GM18909 (cell line): ENCODE measurements at regions not wholly inside any gene's neighbourhood (a gene's known extent, or its start where the extent isn't known, plus 50 kb on each side); places are given as distances from the start of the nearest gene placed in this dataset.

Source experiments
- ATAC-seq: cut with Tn5 transposase; IDR thresholded peaks from one replicate; pipeline ENCODE4 v1.9.1; 2021; ENCODE audit warnings: mild to moderate bottlenecking; ENCODE audit not compliant: unreplicated experiment, poor library complexity

DNA sequence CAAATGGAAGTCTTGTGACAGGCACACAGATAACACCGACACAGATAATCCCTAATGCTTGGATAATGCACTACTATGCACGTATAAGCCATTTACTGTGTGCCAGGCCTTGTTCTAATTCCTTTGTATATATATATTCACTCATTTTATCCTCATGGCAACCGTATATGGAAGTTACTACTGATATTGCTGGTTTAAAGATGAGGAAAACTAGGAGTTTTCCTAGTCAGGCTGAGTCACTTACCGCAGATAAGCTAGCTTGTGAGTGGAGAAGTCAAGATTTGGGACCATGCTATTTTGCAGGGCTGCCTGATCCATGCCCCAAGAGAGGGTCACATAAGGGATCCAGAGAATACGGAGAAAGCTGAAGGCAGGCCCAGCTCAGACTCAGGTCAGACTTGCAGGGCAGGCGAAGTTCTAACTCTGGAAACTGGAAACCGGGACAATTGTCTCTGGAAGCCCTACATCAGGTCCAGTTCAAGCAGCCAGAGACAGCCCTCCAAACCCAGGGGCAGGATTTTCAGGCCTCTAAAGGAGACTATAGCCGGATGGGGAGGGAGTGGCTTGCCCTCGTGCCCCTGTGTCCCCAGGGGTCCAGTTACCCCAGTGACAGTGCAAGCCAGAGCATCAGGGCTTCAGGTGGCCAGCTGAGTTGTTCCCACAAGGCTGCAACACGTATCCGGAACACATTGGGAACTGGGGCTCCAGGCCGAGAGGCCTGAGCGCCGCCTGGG lies 534.8 kb downstream of the INSC start:
- peak; percentile 29 for ATAC-seq

DNA sequence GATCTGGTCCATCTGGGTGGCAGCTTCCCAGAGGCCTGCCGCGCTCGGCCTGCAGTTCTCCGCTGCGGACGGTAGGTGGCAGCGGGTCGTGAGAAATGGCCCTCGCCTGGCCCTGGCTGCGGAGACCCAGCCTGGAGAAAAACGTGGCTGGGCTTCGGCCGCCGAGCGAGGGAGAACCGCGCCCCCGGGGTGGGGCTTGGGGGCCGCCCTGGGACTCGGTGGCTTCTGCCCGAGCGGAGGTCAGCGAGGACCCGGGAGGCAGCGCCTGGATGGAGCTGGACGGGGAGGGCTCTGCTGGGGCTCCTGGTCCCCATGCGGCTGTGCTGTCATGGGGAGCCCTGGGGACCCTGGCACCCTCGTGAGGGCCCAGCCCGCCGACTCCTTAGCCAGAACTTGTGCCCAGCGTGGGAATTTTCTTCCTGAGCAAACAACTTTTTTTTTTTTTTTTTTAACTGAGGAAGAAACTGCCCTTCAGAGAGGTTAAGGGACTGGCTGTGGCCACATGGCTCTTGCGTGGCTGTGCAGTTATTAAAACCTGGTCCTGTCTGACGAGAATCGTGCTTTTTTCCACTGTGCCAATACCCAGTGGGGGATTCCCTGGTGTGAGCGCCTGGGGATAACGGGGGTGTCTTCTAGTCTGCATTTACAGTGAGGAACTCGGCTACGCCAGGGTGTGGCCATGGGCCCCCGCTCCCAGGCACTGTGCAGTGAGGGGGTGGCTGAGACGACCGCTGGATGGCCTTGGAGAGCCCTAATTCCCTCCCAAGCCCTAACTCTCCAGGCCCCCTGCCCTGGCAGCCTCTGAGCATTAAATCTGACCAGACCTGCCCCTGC lies 535.6 kb downstream of the INSC start:
- ATAC-seq = peak; percentile 98

DNA sequence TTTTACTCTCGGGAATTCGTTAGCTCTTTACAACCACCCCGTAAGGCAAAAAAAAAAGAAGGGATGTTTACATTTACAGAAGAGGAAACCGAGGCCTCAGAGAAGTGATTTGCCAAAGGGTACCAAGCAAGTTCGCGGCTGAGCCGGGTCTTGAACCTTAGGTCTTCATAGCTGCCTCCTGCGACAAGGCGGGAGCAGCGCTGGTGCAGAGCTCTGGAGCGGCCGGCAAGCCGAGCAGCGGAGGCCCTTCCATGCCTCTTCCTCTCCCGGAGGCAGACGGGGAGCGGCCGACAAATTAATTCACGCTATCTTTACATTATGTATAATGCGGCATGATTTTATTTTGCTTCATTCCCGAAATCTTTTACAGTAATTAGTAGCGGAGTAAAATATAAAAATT lies 536.3 kb downstream of the INSC start:
- no peak for ATAC-seq

DNA sequence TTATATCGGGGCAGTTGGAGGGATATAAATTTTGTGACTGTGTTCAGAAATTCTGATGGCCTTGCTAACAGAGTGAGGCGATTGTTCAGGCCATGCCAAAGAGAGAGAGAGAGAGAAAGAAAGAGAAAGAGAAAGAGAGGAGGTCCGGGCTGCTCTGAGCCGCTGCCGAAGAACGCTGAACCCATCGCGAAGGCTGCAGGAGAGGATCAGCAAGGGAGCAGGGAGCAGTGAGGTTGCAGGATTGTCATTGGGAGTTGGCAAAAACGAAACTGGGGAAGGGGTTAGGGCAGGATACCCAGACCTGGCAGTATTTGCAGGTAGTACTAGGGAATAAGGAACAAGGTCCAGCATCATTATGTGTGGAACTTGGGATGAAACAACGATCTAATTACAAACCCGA lies 537.1 kb downstream of the INSC start:
- ATAC-seq = no peak

DNA sequence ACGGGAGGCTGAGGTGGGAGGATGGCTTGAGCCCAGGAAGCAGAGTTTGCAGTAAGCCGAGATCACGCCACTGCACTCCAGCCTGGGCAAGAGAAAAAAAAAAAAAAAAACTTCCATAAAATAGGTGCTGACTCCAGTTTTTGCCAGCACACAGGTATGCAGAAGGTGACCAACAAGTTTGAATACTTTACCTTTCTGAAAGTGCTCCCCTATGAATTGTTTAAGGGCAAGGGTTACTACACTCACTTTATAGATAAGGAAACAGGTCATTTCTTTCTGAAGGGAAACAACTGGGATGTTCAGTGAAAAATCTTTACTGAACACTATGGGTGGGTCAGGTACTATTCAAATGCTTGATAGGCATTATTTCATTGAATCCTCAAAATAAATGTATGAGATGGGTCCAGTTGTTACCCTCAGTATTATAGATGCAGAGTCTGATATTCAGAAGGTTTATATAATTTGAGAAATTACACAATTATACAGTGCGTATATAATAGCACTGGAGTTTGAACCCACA lies 538.5 kb downstream of the INSC start:
- no peak for ATAC-seq

DNA sequence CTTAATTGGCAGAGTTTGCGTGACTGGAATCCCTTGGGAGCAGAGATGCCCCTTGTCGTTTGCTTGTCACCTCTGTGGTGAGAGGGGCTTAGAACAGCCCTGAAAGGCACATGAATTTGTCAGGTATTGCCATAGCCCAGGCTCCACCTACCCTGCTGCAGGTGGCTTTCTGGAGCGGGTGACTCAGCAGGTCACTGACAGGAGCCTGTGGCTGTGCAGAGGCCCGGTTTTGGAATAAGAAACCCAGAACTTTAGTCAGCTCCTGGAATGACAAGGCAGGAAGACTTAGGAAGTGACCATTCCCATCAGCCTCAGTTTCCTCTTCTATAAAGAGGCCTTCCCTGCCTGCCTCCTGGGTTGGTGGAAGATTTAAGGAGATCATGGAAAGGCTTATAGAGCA lies 539.7 kb downstream of the INSC start:
- no peak for ATAC-seq

DNA sequence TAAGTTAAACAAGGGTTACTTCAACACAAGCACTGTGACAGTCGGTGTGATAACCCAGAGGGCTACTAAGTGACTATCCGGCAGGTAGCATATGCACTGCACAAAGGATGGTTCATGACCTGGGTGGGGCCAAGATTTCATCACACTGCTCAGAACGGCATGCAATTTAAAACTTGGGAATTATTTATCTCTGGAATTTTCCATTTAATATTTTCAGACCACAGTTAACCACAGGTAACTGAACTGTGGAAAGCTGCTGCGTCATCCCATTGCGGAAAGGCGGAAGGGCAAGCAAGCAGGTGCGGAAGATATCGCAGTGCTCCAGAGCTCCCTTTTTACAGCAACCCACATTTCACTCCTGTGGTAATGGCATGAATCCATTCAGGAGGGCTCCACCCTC lies 540.8 kb downstream of the INSC start:
- no peak for ATAC-seq

DNA sequence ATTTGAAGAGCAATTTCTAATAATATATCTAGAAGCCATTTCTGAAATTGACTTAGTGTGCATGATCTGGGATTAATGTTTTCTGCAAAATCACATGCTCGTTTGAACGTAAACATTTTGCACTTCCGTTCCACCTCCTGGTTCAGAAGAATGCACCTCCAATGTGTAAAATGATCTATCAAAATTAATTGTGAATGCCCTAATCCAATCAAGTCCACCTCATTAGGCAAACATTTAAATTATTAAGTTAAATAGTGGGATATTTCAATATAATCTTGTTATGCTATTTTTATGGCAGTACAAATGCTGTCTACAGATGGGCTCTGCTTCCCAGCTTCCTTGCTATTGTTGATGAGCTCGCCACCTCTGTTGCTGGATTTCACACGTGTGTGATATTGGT lies 542.5 kb downstream of the INSC start:
- no peak for ATAC-seq

DNA sequence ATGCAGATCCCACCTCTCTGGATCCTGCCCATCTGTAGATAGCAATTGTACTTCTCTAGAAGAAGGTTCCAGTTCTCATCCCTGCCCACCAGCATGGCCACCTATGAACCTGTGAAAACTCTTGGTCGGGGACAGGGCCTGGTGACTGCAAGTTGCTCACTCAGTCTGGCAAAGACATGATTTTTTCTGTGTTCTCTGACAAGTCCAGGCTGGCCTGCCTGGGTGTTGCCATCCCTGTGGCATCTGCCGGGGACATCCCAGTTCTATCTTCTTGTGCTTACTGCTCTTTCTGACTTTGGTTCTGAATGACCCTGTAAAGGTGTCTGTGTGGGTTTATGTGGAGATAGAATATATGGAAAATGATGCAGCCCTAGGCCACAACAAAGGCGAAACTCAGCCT lies 545.8 kb downstream of the INSC start:
- no peak for ATAC-seq

DNA sequence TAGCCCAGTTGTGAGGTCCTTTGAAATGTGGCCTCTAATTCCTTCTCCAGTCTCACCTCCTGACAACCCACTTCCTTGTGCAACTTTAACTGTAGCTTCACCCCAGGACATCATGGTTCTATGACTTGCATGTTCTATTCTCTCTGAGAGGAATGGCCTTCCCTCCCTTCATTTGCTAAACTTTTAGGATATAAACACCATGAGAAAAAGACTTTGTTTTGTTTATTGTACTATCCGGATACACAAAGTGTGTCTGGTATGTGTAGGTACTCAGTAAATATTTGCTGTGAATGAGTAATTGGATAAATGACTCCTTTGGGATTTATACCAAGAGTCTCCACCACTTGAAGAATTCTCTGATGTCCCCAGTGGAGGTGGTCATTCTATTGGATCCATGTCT lies 547.6 kb downstream of the INSC start:
- ATAC-seq = no peak

DNA sequence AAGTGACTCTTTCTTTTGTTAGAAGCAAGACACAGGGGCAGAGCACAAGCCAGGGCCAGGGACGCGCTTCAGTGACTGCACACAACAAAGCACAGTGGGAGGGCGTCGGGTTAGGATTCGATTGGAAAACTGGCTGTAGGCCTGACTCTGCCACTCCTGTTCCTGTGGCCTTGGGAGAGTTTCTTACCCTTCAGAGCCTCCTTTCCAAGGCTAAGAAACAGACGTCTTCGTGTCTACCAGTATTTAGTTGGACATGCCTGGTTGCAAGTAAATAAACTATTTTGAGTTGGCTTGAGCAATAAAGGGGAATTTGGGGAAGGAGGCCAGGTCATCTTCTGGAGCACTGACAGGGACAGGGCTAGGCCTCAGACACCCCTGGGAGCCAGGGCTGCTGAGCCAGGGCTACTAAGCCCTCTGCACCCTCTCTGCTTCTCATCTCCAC lies 549.1 kb downstream of the INSC start:
- no peak for ATAC-seq

DNA sequence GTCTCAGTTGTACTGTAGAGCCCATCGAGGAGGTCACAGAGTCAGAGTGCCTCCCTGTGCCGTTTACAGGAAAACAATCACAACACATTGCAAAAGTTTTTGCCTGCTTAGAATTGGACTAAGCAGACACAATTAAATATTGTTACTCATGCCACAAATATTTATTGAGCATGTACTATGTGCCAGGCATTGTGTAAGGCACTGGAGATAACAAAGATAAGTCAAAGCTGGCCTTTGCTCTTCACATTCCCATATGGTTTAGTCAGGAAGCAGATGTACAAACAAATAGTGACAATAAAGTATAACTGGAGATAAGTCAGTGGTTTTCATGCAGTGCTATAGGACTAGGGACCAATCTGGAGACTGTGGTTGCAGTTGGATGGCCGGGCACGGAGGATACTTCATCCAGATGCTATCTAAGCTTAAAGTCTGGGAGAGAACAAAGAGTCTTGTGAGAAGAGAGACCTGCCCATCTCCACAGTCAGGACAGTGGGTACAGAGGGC lies 550.7 kb downstream of the INSC start:
- no peak for ATAC-seq

DNA sequence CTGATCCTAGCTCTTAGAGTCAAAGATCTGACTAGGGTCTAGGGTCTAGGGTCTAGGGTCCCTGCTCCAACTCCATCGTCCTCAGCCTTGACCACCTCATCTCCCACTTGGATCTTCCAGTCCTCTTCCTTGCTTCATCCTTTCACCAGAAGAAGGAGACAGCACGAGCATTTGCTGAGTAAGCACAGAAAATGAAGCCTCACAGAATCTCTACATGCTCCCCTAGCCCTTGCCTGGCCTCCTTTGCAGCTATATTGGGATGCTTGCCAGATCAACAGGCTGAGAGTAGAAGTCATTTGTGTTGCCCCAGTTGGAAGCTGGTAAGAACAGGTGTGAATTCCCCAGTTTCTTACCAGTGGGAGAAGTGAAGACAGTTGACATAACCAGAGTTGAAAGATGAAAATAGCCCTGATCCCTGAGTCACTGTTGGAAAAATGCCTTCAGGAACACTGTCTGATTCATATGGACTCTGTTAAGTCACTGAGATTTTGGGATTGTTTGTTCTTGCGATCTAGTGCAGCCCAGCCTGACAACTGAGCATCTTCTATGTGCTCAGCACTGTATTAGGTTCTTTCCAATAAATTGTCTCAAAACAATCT lies 552.5 kb downstream of the INSC start:
- ATAC-seq = no peak

DNA sequence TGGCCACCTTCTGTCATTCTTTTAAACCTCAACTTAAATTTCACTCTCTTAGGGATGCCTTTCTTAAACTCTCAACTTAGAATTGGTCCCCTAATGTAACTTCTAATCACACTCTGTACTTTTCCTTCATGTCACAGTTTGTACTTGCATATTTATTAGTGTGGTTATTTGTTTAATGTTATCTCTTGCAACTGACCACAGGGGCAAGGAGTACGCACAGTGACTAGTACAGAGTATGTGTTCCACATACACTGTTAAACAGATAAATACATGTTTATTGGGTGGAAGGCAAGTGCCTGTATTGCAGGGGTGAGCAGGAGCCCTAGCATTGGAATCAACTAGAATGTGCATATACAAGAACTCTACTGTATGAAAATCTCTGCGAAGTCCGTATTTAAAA lies 554.0 kb downstream of the INSC start:
- no peak for ATAC-seq

DNA sequence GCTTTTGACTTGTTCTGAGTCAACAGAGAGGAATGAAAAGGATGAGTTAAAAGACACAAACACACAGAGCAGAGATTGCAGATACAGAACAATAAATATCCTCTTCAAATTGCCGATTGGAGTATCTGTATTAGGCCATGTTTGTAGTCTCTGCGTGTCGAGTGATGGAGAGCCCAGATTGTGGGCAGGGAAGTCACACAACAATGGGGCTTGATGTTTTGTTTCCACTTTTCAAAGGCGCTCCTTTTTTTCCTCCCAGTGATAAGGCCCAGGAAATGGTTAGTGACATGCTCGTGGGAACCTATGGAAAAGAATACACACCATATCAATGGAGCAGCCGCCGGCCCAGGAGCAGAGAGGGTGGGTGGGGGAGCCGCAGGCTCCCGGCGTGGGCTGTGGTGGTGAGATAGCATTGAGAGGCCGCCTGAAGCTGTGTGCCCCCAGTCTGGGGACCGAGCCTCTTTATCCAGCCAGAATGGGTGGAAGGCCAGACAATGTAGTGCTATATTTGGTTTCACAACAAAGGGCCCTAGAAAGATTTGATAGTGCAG lies 555.9 kb downstream of the INSC start:
- no peak for ATAC-seq

DNA sequence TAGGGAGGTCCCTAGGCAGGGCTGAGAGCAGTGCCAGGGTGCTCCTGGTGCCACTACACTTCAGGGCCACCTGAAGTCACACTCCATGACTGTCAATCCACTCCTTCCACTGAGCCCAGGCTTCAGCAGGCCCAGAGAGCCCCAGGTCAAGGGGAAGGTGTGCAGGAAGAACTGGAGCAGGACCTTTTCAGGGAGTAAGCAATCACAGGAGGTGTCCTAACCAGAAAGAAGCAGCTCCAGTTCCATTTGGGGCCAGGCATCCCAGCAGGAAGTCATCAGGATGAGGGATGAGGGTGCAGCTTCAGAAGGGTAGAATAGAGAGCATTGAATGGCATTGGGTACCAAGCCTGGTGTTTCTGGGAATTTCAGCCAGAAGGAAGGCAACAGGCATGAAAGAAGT lies 556.5 kb downstream of the INSC start:
- no peak for ATAC-seq

DNA sequence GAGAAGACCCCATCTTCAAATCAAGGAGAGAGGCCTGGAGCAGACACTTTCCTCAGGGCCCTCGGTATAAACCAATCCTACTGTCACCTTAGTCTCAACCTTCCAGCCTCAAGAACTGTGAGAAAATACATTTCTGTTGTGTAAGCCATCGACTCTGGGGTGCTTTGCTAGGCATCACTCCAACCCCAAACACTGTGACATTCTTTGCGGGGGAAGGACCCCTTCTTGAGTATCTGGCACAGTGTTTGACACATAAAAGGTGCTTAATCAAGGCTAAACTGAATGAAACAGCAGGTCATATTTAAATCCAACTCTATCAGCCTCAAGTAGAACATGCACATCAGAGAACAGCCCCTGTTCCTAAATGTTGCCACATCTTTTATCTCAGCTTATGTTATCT lies 558.1 kb downstream of the INSC start:
- no peak for ATAC-seq

DNA sequence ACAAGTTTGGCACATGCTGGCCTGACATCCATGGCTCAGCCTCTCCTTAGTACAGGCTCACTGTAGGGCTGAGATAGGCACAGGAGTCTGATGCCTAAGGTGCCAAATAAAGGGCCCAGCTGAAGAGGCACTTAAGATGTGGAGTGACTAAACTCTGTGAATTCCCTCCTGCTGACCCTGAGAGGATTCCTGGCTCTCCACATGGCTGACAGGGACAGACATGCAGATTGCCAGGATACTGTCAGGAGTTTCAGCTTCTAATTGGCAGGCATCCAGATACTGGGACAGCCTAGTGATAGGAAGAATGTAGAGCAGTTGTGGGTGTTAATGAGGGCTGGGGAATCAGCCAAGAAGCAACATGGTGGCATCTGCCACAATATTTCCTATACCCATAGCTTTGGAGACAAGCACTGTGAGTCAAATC lies 558.7 kb downstream of the INSC start:
- no peak for ATAC-seq

DNA sequence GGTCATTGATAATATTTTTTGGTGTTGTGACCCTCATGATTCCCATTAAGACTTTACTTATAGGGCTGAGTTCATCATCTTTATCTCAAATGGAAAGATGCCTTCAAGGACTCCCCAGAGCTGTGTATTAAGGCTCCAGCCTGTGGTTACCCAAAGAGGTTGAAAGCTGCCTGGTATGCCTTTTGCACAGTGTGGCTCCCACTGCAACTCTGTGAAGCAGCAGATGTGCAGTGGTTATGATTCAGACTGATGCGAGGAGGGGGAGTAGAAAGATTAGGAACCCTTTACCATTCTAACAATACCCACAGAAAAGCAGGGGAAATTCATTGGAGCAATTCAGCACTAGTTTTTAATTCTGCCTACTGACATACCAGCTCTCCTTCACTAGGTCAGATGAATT lies 560.0 kb downstream of the INSC start:
- no peak for ATAC-seq

DNA sequence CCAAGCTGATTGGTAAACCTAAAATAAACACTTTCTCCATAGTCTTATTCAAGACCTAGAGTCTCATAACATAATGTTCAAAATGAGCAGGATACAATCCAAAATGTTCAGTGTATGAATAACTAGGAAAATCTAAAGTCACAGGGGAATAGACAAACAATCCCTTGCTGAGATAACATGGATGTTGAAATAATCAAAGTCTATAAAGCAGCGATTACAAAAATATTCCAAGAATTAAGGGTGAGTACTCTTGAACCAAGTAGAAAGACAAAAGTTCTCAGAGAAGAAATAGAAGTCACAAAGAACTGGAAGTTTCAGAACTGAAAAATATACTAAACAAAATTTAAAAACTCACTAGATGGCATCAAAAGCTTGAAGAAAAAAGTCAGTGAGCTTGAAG lies 561.0 kb downstream of the INSC start:
- ATAC-seq = no peak

DNA sequence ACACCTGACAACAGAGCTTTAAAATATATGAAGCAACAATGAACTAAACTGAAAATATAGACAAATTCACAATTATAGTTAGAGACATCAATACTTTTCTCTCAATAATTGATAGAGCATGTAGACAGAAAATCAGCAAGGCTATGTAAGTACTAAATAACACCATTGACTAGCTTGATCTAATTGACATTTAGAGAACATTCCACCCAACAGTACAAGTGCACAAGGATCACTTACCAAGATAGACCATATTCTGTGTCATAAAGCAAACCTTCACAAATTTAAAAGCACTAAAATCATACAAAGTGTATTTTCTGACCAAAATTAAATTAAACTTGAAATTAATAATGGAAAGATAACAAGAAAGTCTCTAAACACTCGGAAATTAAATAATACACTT lies 562.5 kb downstream of the INSC start:
- ATAC-seq = no peak
